Breast epithelium (tissue), 4 donors: ENCODE measurements at regions not wholly inside any gene's neighbourhood (a gene's known extent, or its start where the extent isn't known, plus 50 kb on each side); places are given as distances from the start of the nearest gene placed in this dataset.
A peak's percentile ranks its signal among the peaks of the same experiment; 100 is the strongest.

ENCODE experiments used
- DNase-seq, 2 donors: peaks; one replicate each; pipeline ENCODE4 v3.0.0-alpha.2; 2019; ENCODE audit warnings: low spot score in 2 of 2
- H3K27ac ChIP-seq, 2 donors: fragments of 200-600 bp; sonication (generic) in 1 of 2; one replicate each; pipeline ENCODE4 v1.5.1; 2016 to 2019; ENCODE audit warnings: mild to moderate bottlenecking in 1 of 2
- H3K27me3 ChIP-seq, 2 donors: fragments of 200-600 bp; sonication (generic) in 1 of 2; one replicate each; pipeline versions ENCODE4 v1.5.1 to v1.6.0; 2017 to 2019; ENCODE audit warnings: control low read depth in 1 of 2, mild to moderate bottlenecking in 1 of 2
- H3K36me3 ChIP-seq: fragments of 200-600 bp; one replicate; pipeline ENCODE4 v1.5.1; 2019
- H3K4me1 ChIP-seq, 2 donors: fragments of 200-600 bp; sonication (generic); one replicate each; pipeline ENCODE4 v1.5.1; 2016 to 2019; ENCODE audit warnings: control low read depth in 1 of 2
- H3K4me3 ChIP-seq, 3 donors: fragments of 200-600 bp; sonication (generic); 1 replicate in 2 of 3; 2 replicates in 1 of 3; pipeline ENCODE4 v1.5.1; 2016 to 2019; ENCODE audit warnings: mild to moderate bottlenecking in 3 of 3, moderate library complexity in 2 of 3
- H3K9me3 ChIP-seq, 2 donors: fragments of 200-600 bp; sonication (generic) in 1 of 2; one replicate each; pipeline ENCODE4 v1.5.1; 2016 to 2019; ENCODE audit warnings: control low read depth in 1 of 2
- POLR2A ChIP-seq: fragments of 450-650 bp; IDR thresholded peaks from one replicate; pipeline ENCODE4 v1.6.1; 2016; ENCODE audit warnings: antibody characterized with exemption, mild to moderate bottlenecking, moderate library complexity
- POLR2AphosphoS5 ChIP-seq, 3 donors: sonication (generic); formaldehyde crosslinking; IDR thresholded peaks; one replicate each; pipeline ENCODE4 v1.6.1; 2017; ENCODE audit warnings: antibody characterized with exemption in 3 of 3
- intact Hi-C: fragments of 100-400 bp; cut with DNase I; formaldehyde crosslinking; loops from one replicate; pipeline ENCODE4 v1.15.1; 2023; ENCODE audit warnings: low total_unique reads
- TF ChIP-seq, protein P1 (sequence below), 3 donors: fragments of 450-650 bp; IDR thresholded peaks; one replicate each; pipeline ENCODE4 v1.5.1; 2016 to 2017; ENCODE audit warnings: antibody characterized with exemption in 3 of 3, mild to moderate bottlenecking in 3 of 3, moderate library complexity in 3 of 3

DNA sequence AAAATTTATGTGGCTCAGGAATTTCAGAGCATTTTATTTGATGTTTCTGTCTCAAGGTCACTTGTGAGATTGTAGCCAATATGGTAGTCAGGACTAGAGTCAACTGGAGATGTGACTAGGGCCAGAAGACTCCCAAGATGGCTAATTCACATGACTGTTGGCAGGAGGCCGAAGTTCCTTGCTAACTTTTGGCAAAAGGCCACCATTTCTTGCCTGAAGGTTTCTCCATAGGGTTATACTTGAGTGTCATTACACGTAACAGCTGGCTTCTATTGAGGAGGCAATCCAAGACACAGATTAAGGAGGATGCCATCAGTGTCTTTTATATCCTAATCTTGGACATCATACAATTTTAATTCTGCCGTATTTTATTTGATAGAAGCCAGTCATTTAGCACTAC lies 162.3 kb upstream of the MAOA start:
- no peak for DNase-seq
- intact Hi-C loops: no loop called here

GRCh38 chrX:43500246-43500645 lies 155.9 kb upstream of the MAOA start:
- Histone ChIP-seq H3K9me3 (no peaks in the 10 kb centered on the region), H3K4me1 (no peaks in the 10 kb centered on the region), H3K4me3 (no peak overlapping the region), H3K27ac (no peak overlapping the region), H3K36me3 (no peaks in the 10 kb centered on the region), H3K27me3 (peaks cover 0 to 3% of the 10 kb centered on the region in 2 donors)
- no peak for DNase-seq
- TF ChIP-seq POLR2A: no peak
- TF ChIP-seq, protein P1, sequence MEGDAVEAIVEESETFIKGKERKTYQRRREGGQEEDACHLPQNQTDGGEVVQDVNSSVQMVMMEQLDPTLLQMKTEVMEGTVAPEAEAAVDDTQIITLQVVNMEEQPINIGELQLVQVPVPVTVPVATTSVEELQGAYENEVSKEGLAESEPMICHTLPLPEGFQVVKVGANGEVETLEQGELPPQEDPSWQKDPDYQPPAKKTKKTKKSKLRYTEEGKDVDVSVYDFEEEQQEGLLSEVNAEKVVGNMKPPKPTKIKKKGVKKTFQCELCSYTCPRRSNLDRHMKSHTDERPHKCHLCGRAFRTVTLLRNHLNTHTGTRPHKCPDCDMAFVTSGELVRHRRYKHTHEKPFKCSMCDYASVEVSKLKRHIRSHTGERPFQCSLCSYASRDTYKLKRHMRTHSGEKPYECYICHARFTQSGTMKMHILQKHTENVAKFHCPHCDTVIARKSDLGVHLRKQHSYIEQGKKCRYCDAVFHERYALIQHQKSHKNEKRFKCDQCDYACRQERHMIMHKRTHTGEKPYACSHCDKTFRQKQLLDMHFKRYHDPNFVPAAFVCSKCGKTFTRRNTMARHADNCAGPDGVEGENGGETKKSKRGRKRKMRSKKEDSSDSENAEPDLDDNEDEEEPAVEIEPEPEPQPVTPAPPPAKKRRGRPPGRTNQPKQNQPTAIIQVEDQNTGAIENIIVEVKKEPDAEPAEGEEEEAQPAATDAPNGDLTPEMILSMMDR (IDR thresholded peaks at IDR 0.05): no peak
- TF ChIP-seq POLR2AphosphoS5 (IDR thresholded peaks at IDR 0.05): no peak
- intact Hi-C loops: loop anchor here (1.0 kb wide), 1 partner anchor 20 kb away; no protein-coding TSS in a partner anchor

More for the DNA sequence above, 162.3 kb upstream of the MAOA start:
- peaks cover 0 to 6% of the 10 kb centered on the region in 2 donors for H3K27me3 ChIP-seq
- peaks cover 0 to 9% of the 10 kb centered on the region in 2 donors for H3K9me3 ChIP-seq
- no peaks in the 10 kb centered on the region for H3K4me1 ChIP-seq
- TF ChIP-seq POLR2AphosphoS5 (IDR thresholded peaks at IDR 0.05) (no peak), POLR2A (no peak)
- TF ChIP-seq, protein P1 (IDR thresholded peaks at IDR 0.05): no peak
- no peaks in the 10 kb centered on the region for H3K36me3 ChIP-seq
- no peak overlapping the region for H3K4me3 ChIP-seq
- H3K27ac ChIP-seq: no peak overlapping the region

- TF ChIP-seq POLR2A (no peak), POLR2AphosphoS5 (IDR thresholded peaks at IDR 0.05) (no peak)
- TF ChIP-seq, protein P1 (IDR thresholded peaks at IDR 0.05): no peak
- no peaks in the 10 kb centered on the region for H3K9me3 ChIP-seq
- no peak for DNase-seq
- H3K4me3 ChIP-seq: no peak overlapping the region
- peaks cover 0 to 3% of the 10 kb centered on the region in 2 donors for H3K27me3 ChIP-seq
- H3K27ac ChIP-seq: no peak overlapping the region
- H3K36me3 ChIP-seq: no peaks in the 10 kb centered on the region
- intact Hi-C loops: loop anchor here (1.0 kb wide), 1 partner anchor 19 kb away; no protein-coding TSS in a partner anchor
- no peaks in the 10 kb centered on the region for H3K4me1 ChIP-seq
Observed at GRCh38 chrX:43500996-43501694, 155.0 kb upstream of the MAOA start.

GRCh38 chrX:43504394-43504793 lies 151.7 kb upstream of the MAOA start:
- no peak overlapping the region for H3K27ac ChIP-seq

DNA sequence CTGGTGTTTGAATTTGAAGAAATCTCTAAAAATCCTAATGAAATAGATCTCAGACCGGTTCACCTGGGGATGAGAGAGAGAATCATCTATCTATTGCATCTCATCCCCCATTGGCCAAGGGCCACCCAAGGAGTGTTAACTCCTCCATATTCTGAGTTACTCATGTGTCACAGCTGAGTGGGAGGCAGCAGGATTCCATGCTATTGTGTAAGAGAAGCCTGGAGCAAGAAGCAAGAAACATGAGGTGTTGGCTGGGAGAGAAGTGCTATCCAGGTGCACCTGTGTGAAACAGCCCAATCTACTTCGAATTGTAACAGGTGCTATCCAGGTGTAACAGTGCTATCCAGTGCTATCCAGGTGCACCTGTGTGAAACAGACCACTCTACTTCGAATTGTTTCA lies 150.3 kb upstream of the MAOA start:
- TF ChIP-seq POLR2A (no peak), POLR2AphosphoS5 (IDR thresholded peaks at IDR 0.05) (no peak)
- TF ChIP-seq, protein P1 (IDR thresholded peaks at IDR 0.05): no peak
- H3K4me3 ChIP-seq: no peak overlapping the region

More at GRCh38 chrX:43504394-43504793, 151.7 kb upstream of the MAOA start:
- no peak overlapping the region for H3K4me3 ChIP-seq
- peaks cover 0 to 16% of the 10 kb centered on the region in 2 donors for H3K27me3 ChIP-seq
- intact Hi-C loops: no loop called here
- H3K36me3 ChIP-seq: no peaks in the 10 kb centered on the region
- no peaks in the 10 kb centered on the region for H3K9me3 ChIP-seq
- no peaks in the 10 kb centered on the region for H3K4me1 ChIP-seq
- no peak for DNase-seq
- TF ChIP-seq POLR2AphosphoS5 (IDR thresholded peaks at IDR 0.05) (no peak), POLR2A (no peak)
- TF ChIP-seq, protein P1 (IDR thresholded peaks at IDR 0.05): no peak

More for the DNA sequence above, 150.3 kb upstream of the MAOA start:
- intact Hi-C loops: no loop called here
- peak in 1 of 2 donors; percentile 24 for DNase-seq
- H3K36me3 ChIP-seq: no peaks in the 10 kb centered on the region
- H3K9me3 ChIP-seq: no peaks in the 10 kb centered on the region
- H3K27me3 ChIP-seq: peaks cover 0 to 25% of the 10 kb centered on the region in 2 donors
- H3K4me1 ChIP-seq: no peaks in the 10 kb centered on the region
- H3K27ac ChIP-seq: no peak overlapping the region
